ENCODE measurements at regions not wholly inside any gene's neighbourhood (a gene's known extent, or its start where the extent isn't known, plus 50 kb on each side); places are given as distances from the start of the nearest gene placed in this dataset.

- H3K4me3 ChIP-seq (ENCODE audit: low read depth, low read length), result no peak overlapping the region
- TF ChIP-seq, protein P1, sequence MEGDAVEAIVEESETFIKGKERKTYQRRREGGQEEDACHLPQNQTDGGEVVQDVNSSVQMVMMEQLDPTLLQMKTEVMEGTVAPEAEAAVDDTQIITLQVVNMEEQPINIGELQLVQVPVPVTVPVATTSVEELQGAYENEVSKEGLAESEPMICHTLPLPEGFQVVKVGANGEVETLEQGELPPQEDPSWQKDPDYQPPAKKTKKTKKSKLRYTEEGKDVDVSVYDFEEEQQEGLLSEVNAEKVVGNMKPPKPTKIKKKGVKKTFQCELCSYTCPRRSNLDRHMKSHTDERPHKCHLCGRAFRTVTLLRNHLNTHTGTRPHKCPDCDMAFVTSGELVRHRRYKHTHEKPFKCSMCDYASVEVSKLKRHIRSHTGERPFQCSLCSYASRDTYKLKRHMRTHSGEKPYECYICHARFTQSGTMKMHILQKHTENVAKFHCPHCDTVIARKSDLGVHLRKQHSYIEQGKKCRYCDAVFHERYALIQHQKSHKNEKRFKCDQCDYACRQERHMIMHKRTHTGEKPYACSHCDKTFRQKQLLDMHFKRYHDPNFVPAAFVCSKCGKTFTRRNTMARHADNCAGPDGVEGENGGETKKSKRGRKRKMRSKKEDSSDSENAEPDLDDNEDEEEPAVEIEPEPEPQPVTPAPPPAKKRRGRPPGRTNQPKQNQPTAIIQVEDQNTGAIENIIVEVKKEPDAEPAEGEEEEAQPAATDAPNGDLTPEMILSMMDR (IDR thresholded peaks at IDR 0.05; ENCODE audit: insufficient read depth, low read length, poor library complexity, severe bottlenecking), result no peak
- DNase-seq (ENCODE audit: low read depth), result no peak
- no peaks in the 10 kb centered on the region for H3K36me3 ChIP-seq (ENCODE audit: control insufficient read depth, insufficient read depth, low read length)
- H3K27me3 ChIP-seq (ENCODE audit: control insufficient read depth, insufficient read depth, low read length), result no peaks in the 10 kb centered on the region
Observed at GRCh38 chr15:61681676-61682075, 378.6 kb downstream of the VPS13C start.

DNA sequence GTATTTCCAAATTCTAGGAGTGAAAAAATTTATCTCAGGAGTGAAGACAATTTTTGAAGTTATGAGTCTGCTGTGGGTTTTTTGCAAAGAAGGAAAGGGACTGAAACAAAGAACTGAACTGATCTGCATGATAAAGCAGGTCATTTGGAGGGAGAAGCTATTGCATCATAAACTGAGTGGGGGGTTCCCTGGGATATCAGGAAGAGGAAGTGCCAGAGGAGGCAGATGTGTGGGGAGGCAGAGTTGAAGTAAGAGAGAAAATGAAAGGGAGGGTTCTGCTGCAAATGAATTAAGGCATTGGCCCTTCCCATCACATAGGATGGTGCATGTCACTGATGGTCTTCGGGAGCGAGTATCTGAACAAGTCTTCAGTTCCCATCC, 379.2 kb downstream of the VPS13C start:
- TF ChIP-seq, protein P1 (IDR thresholded peaks at IDR 0.05; ENCODE audit: insufficient read depth, low read length, poor library complexity, severe bottlenecking), result no peak
- Histone ChIP-seq H3K36me3 (ENCODE audit: control insufficient read depth, insufficient read depth, low read length) (no peaks in the 10 kb centered on the region), H3K27me3 (ENCODE audit: control insufficient read depth, insufficient read depth, low read length) (no peaks in the 10 kb centered on the region), H3K4me3 (ENCODE audit: low read depth, low read length) (no peak overlapping the region)
- no peak for DNase-seq (ENCODE audit: low read depth)

- Histone ChIP-seq H3K27me3 (ENCODE audit: control insufficient read depth, insufficient read depth, low read length) (no peaks in the 10 kb centered on the region), H3K4me3 (ENCODE audit: low read depth, low read length) (no peak overlapping the region), H3K36me3 (ENCODE audit: control insufficient read depth, insufficient read depth, low read length) (no peaks in the 10 kb centered on the region)
- TF ChIP-seq, protein P1 (IDR thresholded peaks at IDR 0.05; ENCODE audit: insufficient read depth, low read length, poor library complexity, severe bottlenecking), result no peak
- no peak for DNase-seq (ENCODE audit: low read depth)
Observed at GRCh38 chr15:61680260-61681037, 379.8 kb downstream of the VPS13C start.

GRCh38 chr15:61671736-61672135, 388.5 kb downstream of the VPS13C start:
- H3K36me3 ChIP-seq (ENCODE audit: control insufficient read depth, insufficient read depth, low read length), result no peaks in the 10 kb centered on the region
- H3K27me3 ChIP-seq (ENCODE audit: control insufficient read depth, insufficient read depth, low read length), result no peaks in the 10 kb centered on the region
- TF ChIP-seq, protein P1 (IDR thresholded peaks at IDR 0.05; ENCODE audit: insufficient read depth, low read length, poor library complexity, severe bottlenecking), result no peak

DNA sequence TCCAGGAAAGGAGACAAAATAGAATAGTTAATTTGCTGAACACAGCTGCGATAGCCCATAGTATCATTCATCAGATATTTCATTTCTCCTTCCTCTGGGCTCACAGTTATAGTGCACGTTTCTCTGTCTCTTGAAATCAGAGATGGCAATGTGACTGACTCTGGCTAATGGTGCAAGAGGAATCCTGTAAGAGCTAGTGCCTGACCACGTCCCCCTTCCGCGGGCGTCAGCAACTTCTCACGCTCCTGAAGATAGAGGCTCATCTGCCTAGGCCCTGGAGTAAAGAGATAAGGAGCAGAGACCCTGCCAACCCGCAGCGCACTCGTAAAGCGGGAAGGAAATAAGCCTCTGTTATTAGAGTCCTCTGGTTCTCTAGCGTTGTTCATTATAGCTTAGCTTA, 391.8 kb downstream of the VPS13C start:
- Histone ChIP-seq H3K27me3 (ENCODE audit: control insufficient read depth, insufficient read depth, low read length) (no peaks in the 10 kb centered on the region), H3K4me3 (ENCODE audit: low read depth, low read length) (no peak overlapping the region), H3K36me3 (ENCODE audit: control insufficient read depth, insufficient read depth, low read length) (no peaks in the 10 kb centered on the region)
- TF ChIP-seq, protein P1 (IDR thresholded peaks at IDR 0.05; ENCODE audit: insufficient read depth, low read length, poor library complexity, severe bottlenecking), result no peak
- DNase-seq (ENCODE audit: low read depth), result no peak

More at GRCh38 chr15:61671736-61672135, 388.5 kb downstream of the VPS13C start:
- DNase-seq (ENCODE audit: low read depth), result no peak
- no peak overlapping the region for H3K4me3 ChIP-seq (ENCODE audit: low read depth, low read length)

DNA sequence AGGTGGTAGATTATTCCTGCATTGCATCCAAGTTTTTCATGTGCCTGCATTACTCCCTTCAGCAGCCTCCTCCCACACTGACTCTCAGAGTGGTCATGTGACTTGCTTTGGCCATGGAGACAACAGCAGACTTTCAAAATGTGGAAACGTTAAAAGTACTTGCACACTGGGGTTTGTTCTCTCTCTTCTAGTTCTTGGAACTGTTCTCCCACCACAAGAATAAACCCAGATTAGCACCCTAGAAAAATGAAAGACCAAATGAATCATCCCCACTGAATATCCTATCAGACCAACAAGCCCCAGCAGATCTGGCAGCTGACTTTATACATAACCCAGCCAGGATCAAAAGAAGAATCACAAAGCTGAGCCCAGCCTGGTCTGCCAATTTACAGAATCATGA, 398.5 kb downstream of the VPS13C start:
- Histone ChIP-seq H3K4me3 (ENCODE audit: low read depth, low read length) (no peak overlapping the region), H3K36me3 (ENCODE audit: control insufficient read depth, insufficient read depth, low read length) (no peaks in the 10 kb centered on the region), H3K27me3 (ENCODE audit: control insufficient read depth, insufficient read depth, low read length) (no peaks in the 10 kb centered on the region)
- no peak for DNase-seq (ENCODE audit: low read depth)
- TF ChIP-seq, protein P1 (IDR thresholded peaks at IDR 0.05; ENCODE audit: insufficient read depth, low read length, poor library complexity, severe bottlenecking), result no peak

Data from kidney epithelial cell (primary cell).